GM18511 (cell line): ENCODE measurements at regions not wholly inside any gene's neighbourhood (a gene's known extent, or its start where the extent isn't known, plus 50 kb on each side); places are given as distances from the start of the nearest gene placed in this dataset.

Source experiments
- ATAC-seq: cut with Tn5 transposase; IDR thresholded peaks from one replicate; pipeline ENCODE4 v1.9.1; 2021; ENCODE audit warnings: mild to moderate bottlenecking, moderate library complexity; ENCODE audit not compliant: unreplicated experiment

- ATAC-seq: no peak
Observed at GRCh38 chr6:137357263-137357947, 136.8 kb downstream of the OLIG3 start.

GRCh38 chr6:137353842-137354397, 134.7 kb upstream of the IFNGR1 start:
- ATAC-seq: no peak

GRCh38 chr6:137353346-137353745, 134.2 kb upstream of the IFNGR1 start:
- no peak for ATAC-seq

- no peak for ATAC-seq
Observed at GRCh38 chr6:137352859-137353258, 133.7 kb upstream of the IFNGR1 start.

GRCh38 chr6:137351890-137352289, 132.7 kb upstream of the IFNGR1 start:
- no peak for ATAC-seq

GRCh38 chr6:137350857-137351256, 131.7 kb upstream of the IFNGR1 start:
- ATAC-seq: no peak

- no peak for ATAC-seq
Observed at GRCh38 chr6:137349856-137350830, 131.0 kb upstream of the IFNGR1 start.

GRCh38 chr6:137348777-137349176, 129.6 kb upstream of the IFNGR1 start:
- no peak for ATAC-seq

GRCh38 chr6:137343241-137343640, 124.1 kb upstream of the IFNGR1 start:
- ATAC-seq: no peak

- ATAC-seq: no peak
Observed at GRCh38 chr6:137342607-137343190, 123.5 kb upstream of the IFNGR1 start.

- no peak for ATAC-seq
Observed at GRCh38 chr6:137341681-137342195, 122.6 kb upstream of the IFNGR1 start.

GRCh38 chr6:137339929-137340559, 120.9 kb upstream of the IFNGR1 start:
- ATAC-seq: no peak

- no peak for ATAC-seq
Observed at GRCh38 chr6:137334884-137335283, 115.7 kb upstream of the IFNGR1 start.

- no peak for ATAC-seq
Observed at GRCh38 chr6:137334094-137334493, 114.9 kb upstream of the IFNGR1 start.

- ATAC-seq: no peak
Observed at GRCh38 chr6:137332637-137333280, 113.6 kb upstream of the IFNGR1 start.

- ATAC-seq: no peak
Observed at GRCh38 chr6:137323860-137324259, 104.7 kb upstream of the IFNGR1 start.

GRCh38 chr6:137320271-137320670, 101.1 kb upstream of the IFNGR1 start:
- ATAC-seq: no peak

GRCh38 chr6:137316626-137317025, 97.4 kb upstream of the IFNGR1 start:
- ATAC-seq: no peak

GRCh38 chr6:137315081-137315480, 95.9 kb upstream of the IFNGR1 start:
- no peak for ATAC-seq
